Fibroblast of lung (primary cell): ENCODE measurements at regions not wholly inside any gene's neighbourhood (a gene's known extent, or its start where the extent isn't known, plus 50 kb on each side); places are given as distances from the start of the nearest gene placed in this dataset.

ENCODE experiments used
- DNase-seq, 2 donors: peaks; one replicate each; pipeline versions ENCODE4 v3.0.0 to v3.0.0-alpha.2; 2010; ENCODE audit warnings: low read depth in 2 of 2
- H2AFZ ChIP-seq: 2 replicates; pipeline ENCODE4 v1.5.1; 2012; ENCODE audit warnings: low read length, control low read depth, inconsistent platforms
- H3K27ac ChIP-seq: 2 replicates; pipeline ENCODE4 v1.5.1; 2011; ENCODE audit warnings: low read length, control low read depth; ENCODE audit not compliant: insufficient read depth
- H3K27me3 ChIP-seq: 2 replicates; pipeline ENCODE4 v1.5.1; 2011; ENCODE audit warnings: mild to moderate bottlenecking, low read length; ENCODE audit not compliant: control insufficient read depth, insufficient read depth
- H3K36me3 ChIP-seq: 2 replicates; pipeline ENCODE4 v1.5.1; 2011; ENCODE audit warnings: low read length; ENCODE audit not compliant: control insufficient read depth, insufficient read depth
- H3K4me1 ChIP-seq: 2 replicates; pipeline ENCODE4 v1.5.1; 2011; ENCODE audit warnings: low read length; ENCODE audit not compliant: control insufficient read depth, insufficient read depth; ENCODE audit errors: extremely low read depth
- H3K4me2 ChIP-seq: 2 replicates; pipeline ENCODE4 v1.5.1; 2011; ENCODE audit warnings: low read length, control low read depth; ENCODE audit not compliant: insufficient read depth; ENCODE audit errors: extremely low read depth
- H3K4me3 ChIP-seq, 4 experiments: fragments of 200-600 bp in 1 of 4; sonication (generic) in 1 of 4; replicated peaks in 1 of 4; 2 replicates each; pipeline ENCODE4 v1.5.1; 2011 to 2016; ENCODE audit warnings: low read length in 4 of 4, low read depth in 3 of 4, mild to moderate bottlenecking in 3 of 4, control low read depth in 2 of 4, inconsistent platforms in 1 of 4, mixed read lengths in 1 of 4; ENCODE audit not compliant: insufficient read depth in 1 of 4; ENCODE audit errors: control extremely low read depth in 1 of 4
- H3K79me2 ChIP-seq: 2 replicates; pipeline ENCODE4 v1.5.1; 2012; ENCODE audit warnings: mild to moderate bottlenecking, low read length, inconsistent platforms; ENCODE audit not compliant: control insufficient read depth, insufficient read depth
- H3K9ac ChIP-seq: 2 replicates; pipeline ENCODE4 v1.5.1; 2011; ENCODE audit warnings: mild to moderate bottlenecking, low read length, control low read depth; ENCODE audit not compliant: insufficient read depth
- H3K9me3 ChIP-seq: 2 replicates; pipeline ENCODE4 v1.5.1; 2012; ENCODE audit warnings: low read depth, low read length; ENCODE audit not compliant: control insufficient read depth, insufficient read depth
- H4K20me1 ChIP-seq: 2 replicates; pipeline ENCODE4 v1.5.1; 2011; ENCODE audit warnings: low read length; ENCODE audit not compliant: control insufficient read depth, insufficient read depth; ENCODE audit errors: extremely low read depth
- CTCF ChIP-seq, 2 donors: IDR thresholded peaks in 1 of 2; conservative IDR thresholded peaks in 1 of 2; 1 replicate in 1 of 2; 2 replicates in 1 of 2; pipeline ENCODE4 v1.5.1; 2011 to 2012; ENCODE audit warnings: low read length in 2 of 2, control low read depth in 1 of 2, inconsistent platforms in 1 of 2, low read depth in 1 of 2, mild to moderate bottlenecking in 1 of 2
- EZH2 ChIP-seq: IDR thresholded peaks from 2 replicates; pipeline ENCODE4 v1.5.1; 2012; ENCODE audit warnings: low read length, control low read depth, mild to moderate bottlenecking; ENCODE audit errors: missing control alignments

- no peak overlapping the region for H3K4me3 ChIP-seq
- H3K4me2 ChIP-seq = no peak overlapping the region
- no peaks in the 10 kb centered on the region for H3K9me3 ChIP-seq
- no peaks in the 10 kb centered on the region for H3K27me3 ChIP-seq
- no peak overlapping the region for H3K9ac ChIP-seq
- H3K4me1 ChIP-seq = no peaks in the 10 kb centered on the region
- H3K79me2 ChIP-seq = no peaks in the 10 kb centered on the region
- no peak overlapping the region for H2AFZ ChIP-seq
- H4K20me1 ChIP-seq = no peaks in the 10 kb centered on the region
- no peak for DNase-seq
- TF ChIP-seq CTCF (conservative IDR thresholded peaks at IDR 0.05 in 1 of 2, IDR thresholded peaks at IDR 0.05 in 1 of 2; ENCODE audit: low read depth in 1 of 2, low read length in 2 of 2) (no peak), EZH2 (no peak)
- no peak overlapping the region for H3K27ac ChIP-seq
- no peaks in the 10 kb centered on the region for H3K36me3 ChIP-seq
These were observed 168.3 kb downstream of the SALL1 start for GRCh38 chr16:50982808-50983207.

DNA sequence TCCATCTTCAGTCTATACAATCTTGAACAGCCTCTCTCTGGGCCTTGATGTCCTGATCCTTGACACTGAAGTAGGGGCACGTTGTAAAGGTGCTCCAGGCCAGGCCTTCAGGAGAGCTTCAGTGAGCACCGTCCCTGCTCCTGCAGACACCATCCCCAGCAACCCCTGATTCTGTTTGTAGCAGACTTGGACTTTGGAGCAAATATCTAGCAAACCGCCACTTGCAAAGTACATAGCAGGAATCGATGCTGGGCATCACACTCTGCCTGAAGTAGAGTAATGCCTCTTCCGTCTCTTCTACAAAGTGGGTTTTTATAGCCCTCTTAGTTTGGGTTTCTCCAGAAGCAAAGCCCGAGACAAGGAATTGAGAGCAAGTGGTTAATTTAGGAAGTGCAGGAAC is 169.1 kb downstream of the SALL1 start:
- no peak overlapping the region for H3K4me3 ChIP-seq
- no peaks in the 10 kb centered on the region for H3K27me3 ChIP-seq
- no peak for DNase-seq
- H3K4me1 ChIP-seq = no peaks in the 10 kb centered on the region
- no peak overlapping the region for H2AFZ ChIP-seq
- no peak overlapping the region for H3K4me2 ChIP-seq
- no peaks in the 10 kb centered on the region for H4K20me1 ChIP-seq
- TF ChIP-seq EZH2 = no peak
- TF ChIP-seq CTCF (conservative IDR thresholded peaks at IDR 0.05 in 1 of 2, IDR thresholded peaks at IDR 0.05 in 1 of 2; ENCODE audit: low read depth in 1 of 2, low read length in 2 of 2) = no peak
- H3K27ac ChIP-seq = no peak overlapping the region
- no peak overlapping the region for H3K9ac ChIP-seq
- H3K36me3 ChIP-seq = no peaks in the 10 kb centered on the region
- no peaks in the 10 kb centered on the region for H3K9me3 ChIP-seq
- H3K79me2 ChIP-seq = no peaks in the 10 kb centered on the region

GRCh38 chr16:50980666-50981065 is 170.4 kb downstream of the SALL1 start:
- H2AFZ ChIP-seq = no peak overlapping the region
- no peaks in the 10 kb centered on the region for H4K20me1 ChIP-seq
- no peaks in the 10 kb centered on the region for H3K9me3 ChIP-seq
- no peaks in the 10 kb centered on the region for H3K79me2 ChIP-seq
- no peak overlapping the region for H3K9ac ChIP-seq
- H3K27me3 ChIP-seq = no peaks in the 10 kb centered on the region
- no peak overlapping the region for H3K27ac ChIP-seq
- no peaks in the 10 kb centered on the region for H3K36me3 ChIP-seq
- H3K4me3 ChIP-seq = no peak overlapping the region
- no peak for DNase-seq
- H3K4me2 ChIP-seq = no peak overlapping the region
- TF ChIP-seq EZH2 (no peak), CTCF (conservative IDR thresholded peaks at IDR 0.05 in 1 of 2, IDR thresholded peaks at IDR 0.05 in 1 of 2; ENCODE audit: low read depth in 1 of 2, low read length in 2 of 2) (no peak)
- no peaks in the 10 kb centered on the region for H3K4me1 ChIP-seq
